AG04450 (cell line): ENCODE measurements at regions not wholly inside any gene's neighbourhood (a gene's known extent, or its start where the extent isn't known, plus 50 kb on each side); places are given as distances from the start of the nearest gene placed in this dataset.

Source experiments
- CTCF ChIA-PET: fragments of 300-600, 350-600 bp; formaldehyde crosslinking; extraction: SDS; loops from one replicate; lab custom pipeline; 2022; ENCODE audit warnings: antibody characterized with exemption, inconsistent platforms; lab: Charles Lee
- POLR2A ChIA-PET: fragments of 350-600 bp; formaldehyde crosslinking; extraction: SDS; loops from one replicate; lab custom pipeline; 2021; ENCODE audit warnings: antibody characterized with exemption, inconsistent platforms; lab: Yijun Ruan, JAX
- DNase-seq: peaks from one replicate; pipeline ENCODE4 v3.0.0-alpha.2; 2011; ENCODE audit warnings: low read depth, low spot score
- H3K27ac ChIP-seq: one replicate; pipeline ENCODE4 v1.5.1; 2012; ENCODE audit warnings: low read depth, low read length, control low read depth
- H3K27me3 ChIP-seq: one replicate; pipeline ENCODE4 v1.6.0; 2012; ENCODE audit warnings: low read length; ENCODE audit not compliant: control insufficient read depth, insufficient read depth
- H3K4me3 ChIP-seq: 2 replicates; pipeline ENCODE4 v1.5.1; 2011; ENCODE audit warnings: mild to moderate bottlenecking, low read depth, low read length, control low read depth
- H3K9me3 ChIP-seq: 2 replicates; pipeline ENCODE4 v1.5.1; 2012; ENCODE audit warnings: low read length; ENCODE audit not compliant: control insufficient read depth, insufficient read depth
- CTCF ChIP-seq: IDR thresholded peaks from 2 replicates; pipeline ENCODE4 v1.5.1; 2011; ENCODE audit warnings: low read depth, low read length, control low read depth, inconsistent platforms

GRCh38 chr12:75938189-75938588, 93.4 kb downstream of the PHLDA1 start:
- H3K27me3 ChIP-seq, result no peaks in the 10 kb centered on the region
- no peak for TF ChIP-seq CTCF
- no peak overlapping the region for H3K27ac ChIP-seq
- no peak overlapping the region for H3K4me3 ChIP-seq
- H3K9me3 ChIP-seq, result no peaks in the 10 kb centered on the region; the same call in none of the 2 replicates
- no peak for DNase-seq
- ChIA-PET POLR2A (interaction anchor here (0.6 kb wide), 1 partner anchor 45 kb away, joined by 4 read pairs; no protein-coding TSS in a partner anchor), CTCF (no interaction called here)

DNA sequence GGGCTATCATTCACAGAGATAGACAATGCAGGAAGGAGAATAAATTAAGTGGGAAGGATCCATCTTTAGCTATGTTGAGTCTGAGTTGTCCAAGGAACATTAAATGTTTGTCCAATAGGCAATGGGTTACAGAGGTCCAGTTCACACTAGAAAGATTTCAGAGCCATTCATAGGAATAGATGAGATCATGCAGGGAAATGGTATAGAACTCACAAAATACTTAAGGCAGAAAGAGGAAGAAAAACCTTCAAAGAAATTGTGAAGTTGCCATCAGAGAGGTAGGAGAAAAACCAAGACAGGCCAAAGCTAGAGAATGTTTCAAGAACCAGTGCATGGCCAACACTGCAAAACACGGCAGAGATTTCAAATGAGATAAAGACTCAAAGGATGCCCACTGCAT, 94.1 kb downstream of the PHLDA1 start:
- TF ChIP-seq CTCF, result no peak
- CTCF ChIA-PET, result no interaction called here
- POLR2A ChIA-PET, result interaction anchor here (0.5 to 0.6 kb wide), 2 partner anchors 44 to 279 kb away, joined by 4 read pairs; no protein-coding TSS in a partner anchor
- DNase-seq, result no peak
- Histone ChIP-seq H3K9me3 (no peaks in the 10 kb centered on the region; the same call in none of the 2 replicates), H3K4me3 (no peak overlapping the region), H3K27ac (no peak overlapping the region), H3K27me3 (no peaks in the 10 kb centered on the region)

- no peak for DNase-seq
- Histone ChIP-seq H3K27ac (no peak overlapping the region), H3K9me3 (no peaks in the 10 kb centered on the region; the same call in none of the 2 replicates), H3K27me3 (no peaks in the 10 kb centered on the region), H3K4me3 (no peak overlapping the region)
- ChIA-PET POLR2A (interaction anchor here (0.5 kb wide), 1 partner anchor 278 kb away, joined by 4 read pairs; no protein-coding TSS in a partner anchor), CTCF (no interaction called here)
- no peak for TF ChIP-seq CTCF
These were observed 94.8 kb downstream of the PHLDA1 start for GRCh38 chr12:75936515-75937440.

DNA sequence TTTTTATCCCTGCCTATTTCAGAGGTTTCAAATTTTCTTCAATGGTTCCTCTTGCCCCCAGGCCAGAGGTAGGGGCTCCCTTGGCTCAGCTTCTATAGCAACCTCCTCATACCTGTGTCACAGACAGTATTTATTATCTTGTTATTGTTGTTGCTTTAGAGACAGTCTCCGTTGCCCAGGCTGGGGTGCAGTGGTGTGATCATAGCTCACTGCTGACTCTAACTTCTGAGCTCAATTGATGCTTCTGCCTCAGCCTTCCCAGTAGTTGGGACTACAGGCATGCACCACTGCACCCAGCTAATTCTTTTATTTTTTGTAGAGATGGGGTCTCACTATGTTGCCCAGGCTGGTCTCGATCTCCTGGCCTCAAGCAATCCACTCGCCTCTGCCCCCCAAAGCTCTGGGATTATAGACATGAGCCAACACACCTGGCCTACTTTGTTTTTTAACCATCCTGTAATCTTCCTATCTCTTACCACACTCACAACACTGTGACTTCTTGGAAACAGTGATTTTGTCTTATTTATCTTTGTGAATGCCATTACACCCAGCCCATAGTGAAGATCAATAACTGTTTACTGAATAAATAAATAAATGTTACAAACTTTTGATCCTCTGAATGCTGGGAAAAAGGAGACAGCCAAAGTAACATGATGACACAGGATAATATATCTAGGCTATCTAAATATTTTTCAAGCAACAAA, 95.9 kb downstream of the PHLDA1 start:
- no peak for TF ChIP-seq CTCF
- H3K27me3 ChIP-seq, result no peaks in the 10 kb centered on the region
- no peak overlapping the region for H3K27ac ChIP-seq
- H3K9me3 ChIP-seq, result no peaks in the 10 kb centered on the region; the same call in 1 of the 2 replicates
- CTCF ChIA-PET, result no interaction called here
- POLR2A ChIA-PET, result interaction anchor here (1.4 kb wide), 1 partner anchor 96 kb away, joined by 6 read pairs; the partner anchor contains the start of gene PHLDA1
- no peak overlapping the region for H3K4me3 ChIP-seq
- no peak for DNase-seq
